ENCODE measurements at regions not wholly inside any gene's neighbourhood (a gene's known extent, or its start where the extent isn't known, plus 50 kb on each side); places are given as distances from the start of the nearest gene placed in this dataset.
"Not testable (repeated sequence)": the region's sequence is repeated elsewhere in the genome, so short reads cannot be mapped to it uniquely, and the experiment has no call there.

DNA sequence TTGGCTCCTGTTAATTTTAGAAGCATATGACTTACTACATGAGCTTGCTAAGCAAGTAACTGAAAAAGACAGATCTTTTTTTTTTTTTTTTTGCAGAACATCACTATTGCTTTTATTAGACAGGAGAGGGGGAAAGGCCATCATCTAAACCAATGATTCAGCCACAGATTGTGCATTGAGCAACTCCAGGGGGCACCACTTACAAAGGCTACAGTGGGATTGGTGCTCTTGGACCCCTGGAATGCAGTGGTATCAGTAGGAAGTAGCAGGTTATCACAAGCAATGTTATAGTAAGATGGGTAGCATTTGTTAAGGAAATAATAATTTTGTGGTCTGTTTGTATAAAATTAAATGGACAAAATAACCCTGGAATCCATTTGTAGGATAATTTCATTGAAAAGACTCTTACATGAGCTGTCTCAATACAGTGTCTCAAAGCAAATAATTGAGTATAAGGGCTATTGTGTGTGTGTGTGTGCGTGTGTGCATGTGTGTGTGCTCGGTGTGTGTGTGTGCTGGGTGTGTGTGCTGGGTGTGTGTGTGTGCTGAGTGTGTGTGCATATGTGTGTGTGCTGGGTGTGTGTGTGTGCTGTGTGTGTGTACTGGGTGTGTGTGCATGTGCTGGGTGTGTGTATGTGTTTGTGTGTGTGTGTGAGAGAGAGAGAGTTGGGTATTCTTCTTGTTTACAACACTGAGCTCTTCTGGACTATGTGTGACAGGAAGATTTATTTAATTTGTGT lies 296.3 kb downstream of the PCDH7 start:
- no peak for DNase-seq (ENCODE audit: low read depth)

DNA sequence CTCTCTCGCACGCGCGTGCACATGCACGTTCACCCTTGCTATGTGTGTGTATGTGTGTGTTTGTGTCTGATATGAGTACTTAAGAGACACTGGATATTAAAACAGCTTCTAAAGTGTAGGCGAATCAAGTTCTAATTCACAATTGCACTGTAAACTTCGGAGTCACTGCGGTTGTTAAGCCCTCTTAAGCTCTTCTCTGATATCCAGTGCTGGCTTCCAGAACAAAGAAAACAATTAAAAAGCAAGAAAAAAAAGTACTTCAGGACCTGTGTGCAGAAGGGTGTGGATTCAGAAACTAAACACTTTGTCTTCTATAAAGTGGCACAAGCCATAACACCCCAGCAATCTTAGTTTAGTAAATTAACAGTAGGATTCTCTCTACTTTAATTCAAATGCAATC lies 300.2 kb downstream of the PCDH7 start:
- no peak for DNase-seq (ENCODE audit: low read depth)

- no peak for DNase-seq (ENCODE audit: low read depth)
Measured at GRCh38 chr4:31021008-31021407, 300.8 kb downstream of the PCDH7 start.

DNA sequence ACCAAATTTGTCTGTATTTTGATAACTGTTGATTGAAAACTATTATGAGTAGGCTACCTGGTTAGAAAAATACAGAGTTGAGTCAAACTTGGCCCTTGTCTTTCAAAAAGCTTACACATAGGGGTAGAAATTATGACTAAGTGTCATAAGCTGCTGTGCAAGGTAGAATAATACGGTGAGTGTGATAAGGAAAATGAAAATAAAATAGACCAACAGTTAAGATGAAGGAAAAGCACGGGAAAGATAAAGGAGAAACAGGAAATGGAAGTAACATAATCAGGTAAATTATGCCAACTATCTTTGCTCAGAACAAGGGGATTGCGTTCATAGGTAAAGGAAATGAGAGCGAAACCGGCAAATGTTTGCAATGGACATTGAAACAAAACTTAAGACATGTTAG lies 302.5 kb downstream of the PCDH7 start:
- no peak for DNase-seq (ENCODE audit: low read depth)

- DNase-seq (ENCODE audit: low read depth), result no peak
Measured at GRCh38 chr4:31023109-31023508, 302.9 kb downstream of the PCDH7 start.

- DNase-seq (ENCODE audit: low read depth), result no peak
Measured at GRCh38 chr4:31023742-31024141, 303.6 kb downstream of the PCDH7 start.

DNA sequence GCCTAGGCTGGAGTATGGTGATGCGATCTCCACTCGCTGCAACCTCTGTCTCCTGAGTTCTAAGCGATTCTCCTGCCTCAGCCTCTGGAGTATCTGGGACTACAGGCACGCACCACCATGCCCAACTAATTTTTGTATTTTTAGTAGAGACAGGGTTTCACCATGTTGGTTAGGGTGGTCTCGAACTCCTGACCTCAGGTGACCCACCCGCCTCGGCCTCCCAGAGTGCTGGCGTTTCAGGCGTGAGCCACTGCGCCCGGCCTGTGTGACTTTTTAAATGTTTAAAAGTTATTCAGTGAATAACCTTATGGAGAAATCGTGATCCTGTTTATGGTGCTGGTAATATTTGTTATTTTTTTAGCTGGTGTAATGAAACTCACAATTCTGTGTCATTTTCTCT lies 304.6 kb downstream of the PCDH7 start:
- DNase-seq (ENCODE audit: low read depth), result not testable (repeated sequence)

- no peak for DNase-seq (ENCODE audit: low read depth)
Measured at GRCh38 chr4:31026256-31026655, 306.1 kb downstream of the PCDH7 start.

- DNase-seq (ENCODE audit: low read depth), result no peak
Measured at GRCh38 chr4:31034550-31034949, 314.4 kb downstream of the PCDH7 start.

DNA sequence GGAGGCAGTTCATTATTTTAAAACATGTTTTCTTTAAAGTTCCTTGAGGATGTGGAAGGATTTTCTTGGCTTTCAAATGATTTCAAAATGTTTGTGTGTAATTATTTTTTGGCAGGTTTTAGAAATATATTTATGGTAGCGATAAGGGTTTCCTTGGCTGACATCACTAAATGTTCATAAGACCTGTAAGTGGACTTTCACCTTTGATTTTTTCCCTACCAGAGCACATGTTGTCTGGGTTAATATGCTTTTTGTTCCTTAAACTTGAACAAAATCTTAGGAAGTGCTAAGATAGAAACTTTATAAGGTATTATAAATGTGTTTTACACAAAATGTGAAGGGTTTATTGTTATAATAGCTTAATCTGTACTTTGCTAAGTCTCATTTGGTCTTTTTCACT lies 315.6 kb downstream of the PCDH7 start:
- DNase-seq (ENCODE audit: low read depth), result no peak

DNA sequence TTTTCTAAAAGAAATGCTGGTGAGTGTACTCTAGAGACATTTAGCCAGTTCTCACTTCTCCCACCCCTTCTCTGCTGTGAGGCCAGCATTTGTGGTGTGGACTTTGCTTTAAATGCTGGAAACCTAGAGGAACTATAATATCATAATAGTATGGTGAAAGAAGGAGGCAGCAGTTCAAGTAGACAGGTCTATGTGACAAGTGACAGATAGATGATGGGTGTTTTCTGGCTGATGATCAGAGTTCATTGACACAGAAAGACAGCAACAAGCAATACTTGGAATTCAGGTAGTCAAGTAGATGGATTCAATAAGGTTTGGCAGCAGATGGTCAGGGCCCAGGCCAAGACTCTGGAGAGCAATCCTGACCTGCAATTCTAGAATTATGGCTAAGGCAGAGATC lies 317.5 kb downstream of the PCDH7 start:
- DNase-seq (ENCODE audit: low read depth), result no peak

DNA sequence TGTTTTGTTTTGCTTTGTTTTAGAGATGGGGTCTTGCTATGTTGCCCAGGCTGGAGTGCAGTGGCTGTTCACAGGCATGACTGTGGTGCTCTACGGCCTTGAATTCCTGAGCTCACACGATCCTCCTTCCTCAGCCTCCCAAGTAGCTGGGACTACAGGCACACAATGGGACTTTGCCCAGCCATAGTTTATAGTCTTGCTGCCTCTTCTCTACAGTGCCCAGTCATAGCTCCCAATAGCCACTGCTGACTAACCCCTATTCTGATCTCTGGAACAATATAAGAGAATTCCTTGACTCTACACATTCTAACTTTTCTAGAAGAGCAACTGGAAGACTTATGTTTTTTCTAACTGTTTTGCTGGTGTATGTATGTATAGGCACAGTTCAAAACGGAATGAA lies 319.2 kb downstream of the PCDH7 start:
- no peak for DNase-seq (ENCODE audit: low read depth)

GRCh38 chr4:31040106-31040505 lies 319.9 kb downstream of the PCDH7 start:
- no peak for DNase-seq (ENCODE audit: low read depth)

DNA sequence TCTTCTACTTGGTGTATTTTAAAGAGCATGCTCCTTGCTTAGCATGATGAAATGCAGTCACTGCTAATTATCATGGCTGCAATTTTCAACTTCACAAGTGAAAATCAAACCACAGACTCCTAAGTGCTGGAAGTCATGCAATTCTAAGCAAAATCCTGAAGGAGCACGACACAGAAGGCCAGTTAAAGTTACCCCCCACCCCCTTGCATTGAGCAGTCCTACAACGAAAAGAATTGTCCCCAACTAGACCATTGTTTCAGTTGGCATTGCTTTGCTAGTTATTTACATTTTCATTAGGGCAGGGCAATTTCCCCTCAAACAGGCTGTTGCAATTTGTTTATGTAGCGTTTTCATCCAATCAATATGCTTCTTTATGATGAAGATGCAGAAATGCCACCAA lies 321.2 kb downstream of the PCDH7 start:
- DNase-seq (ENCODE audit: low read depth), result no peak

DNA sequence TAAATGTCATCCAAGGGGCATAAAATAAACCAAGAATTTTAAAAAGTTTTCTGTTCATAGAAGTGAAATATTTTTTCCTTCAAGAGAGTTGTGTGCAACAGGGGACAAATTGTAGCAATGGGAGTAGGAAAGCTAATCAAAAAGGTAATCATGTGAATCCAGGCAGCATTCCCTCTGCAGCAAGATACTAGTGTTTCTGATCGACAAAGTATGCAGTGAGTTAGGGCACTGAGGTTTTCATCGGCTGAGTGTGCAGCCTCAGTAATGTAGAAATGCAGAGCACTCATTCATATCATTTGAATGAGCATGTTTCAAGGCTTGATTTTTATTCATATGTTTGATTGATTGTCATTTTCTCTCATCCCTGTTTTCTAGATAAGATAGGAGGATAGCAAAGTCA lies 321.7 kb downstream of the PCDH7 start:
- DNase-seq (ENCODE audit: low read depth), result no peak

DNA sequence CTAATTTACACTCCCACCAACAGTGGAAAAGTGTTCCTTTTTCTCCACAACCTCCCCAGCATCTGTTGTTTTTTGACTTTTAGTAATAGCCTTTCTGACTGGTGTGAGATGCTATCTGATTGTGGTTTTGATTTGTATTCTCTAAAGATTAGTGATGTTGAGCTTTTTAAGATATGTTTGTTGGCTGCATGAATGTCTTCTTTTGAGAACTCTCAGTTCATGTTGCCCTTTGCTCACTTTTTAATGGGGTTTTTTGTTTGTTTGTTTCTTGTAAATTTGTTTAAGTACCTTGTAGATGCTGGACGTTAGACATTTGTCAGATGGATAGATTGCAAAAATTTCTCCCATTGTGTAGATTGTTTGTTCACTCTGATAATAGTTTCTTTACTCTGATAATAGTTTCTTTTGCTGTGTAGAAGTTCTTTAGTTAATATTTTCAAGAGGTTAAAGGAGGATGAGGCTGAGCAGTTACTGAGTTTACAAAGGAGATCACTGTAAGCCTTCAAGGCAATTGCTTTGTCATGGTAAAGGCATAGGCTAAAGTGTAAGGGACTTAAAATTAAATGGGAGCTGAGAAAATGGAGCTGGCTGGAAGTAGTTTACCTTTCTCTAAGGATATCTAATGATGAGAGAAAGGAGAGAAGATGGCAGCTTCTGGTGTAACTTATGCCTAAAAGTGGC lies 323.4 kb downstream of the PCDH7 start:
- DNase-seq (ENCODE audit: low read depth), result no peak

DNA sequence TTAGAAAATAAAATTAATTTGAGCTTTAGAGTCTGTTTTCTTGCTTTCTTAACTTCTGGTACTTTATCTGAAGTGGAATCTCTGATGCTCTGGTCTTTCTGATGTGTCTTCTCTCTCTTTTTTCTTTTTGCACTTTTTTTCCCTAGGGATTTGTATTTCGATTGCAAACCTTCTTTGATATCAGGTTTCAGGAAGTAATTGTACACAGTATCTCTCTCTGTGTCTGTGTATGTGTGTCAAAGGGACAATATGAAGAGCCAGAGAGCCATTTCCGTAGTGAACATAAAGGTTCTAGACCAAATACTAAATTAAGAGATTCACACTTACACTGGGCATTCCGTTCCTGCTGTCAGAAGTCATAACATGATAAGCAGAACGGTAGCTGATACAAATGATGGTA lies 325.0 kb downstream of the PCDH7 start:
- DNase-seq (ENCODE audit: low read depth), result no peak

DNA sequence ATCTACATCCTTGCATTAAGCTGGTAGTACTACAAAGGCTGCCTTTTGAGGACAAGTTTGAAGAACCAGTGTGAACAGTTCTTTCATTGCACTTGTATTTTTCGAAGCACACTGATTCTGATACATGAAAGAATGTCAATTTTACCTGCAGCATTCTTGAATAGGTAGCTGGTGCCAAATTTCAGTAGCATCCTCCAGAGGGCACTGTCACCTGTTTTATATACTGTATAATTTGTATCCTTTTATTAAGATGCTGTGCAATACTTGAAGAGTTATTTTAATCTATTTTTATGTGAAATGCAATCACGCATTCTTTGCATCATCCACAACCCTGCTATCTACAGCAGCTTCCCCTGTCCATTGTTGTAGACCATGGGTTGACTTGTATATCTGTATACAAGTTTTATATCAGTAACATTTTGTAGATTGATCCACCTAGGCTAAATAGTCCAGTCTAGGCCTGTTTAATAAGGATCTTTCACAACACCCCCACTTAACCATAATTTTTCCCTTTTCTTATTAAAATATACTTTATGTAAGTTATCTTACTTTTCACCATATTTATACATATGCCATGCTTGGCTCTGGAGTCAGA lies 325.7 kb downstream of the PCDH7 start:
- DNase-seq (ENCODE audit: low read depth), result no peak

- no peak for DNase-seq (ENCODE audit: low read depth)
Measured at GRCh38 chr4:31051151-31051550, 331.0 kb downstream of the PCDH7 start.

DNA sequence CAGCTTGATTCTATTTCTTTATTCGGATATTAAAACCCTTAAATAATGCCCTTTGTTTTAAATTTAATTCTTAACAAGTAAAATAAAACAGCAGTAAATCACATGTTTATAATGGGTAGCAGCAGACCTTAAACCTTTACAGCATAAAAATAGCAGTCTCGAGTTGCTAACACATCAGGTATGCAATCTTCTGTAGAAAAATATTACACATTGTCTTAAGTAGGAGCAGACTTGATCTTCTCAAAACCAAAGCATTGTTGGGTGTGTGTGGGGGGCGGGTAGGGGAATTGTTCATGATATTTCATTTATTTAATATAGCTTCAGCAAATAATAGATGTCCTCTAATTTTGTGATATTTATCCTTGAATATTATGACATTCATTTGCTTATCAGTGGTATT lies 331.4 kb downstream of the PCDH7 start:
- no peak for DNase-seq (ENCODE audit: low read depth)

DNA sequence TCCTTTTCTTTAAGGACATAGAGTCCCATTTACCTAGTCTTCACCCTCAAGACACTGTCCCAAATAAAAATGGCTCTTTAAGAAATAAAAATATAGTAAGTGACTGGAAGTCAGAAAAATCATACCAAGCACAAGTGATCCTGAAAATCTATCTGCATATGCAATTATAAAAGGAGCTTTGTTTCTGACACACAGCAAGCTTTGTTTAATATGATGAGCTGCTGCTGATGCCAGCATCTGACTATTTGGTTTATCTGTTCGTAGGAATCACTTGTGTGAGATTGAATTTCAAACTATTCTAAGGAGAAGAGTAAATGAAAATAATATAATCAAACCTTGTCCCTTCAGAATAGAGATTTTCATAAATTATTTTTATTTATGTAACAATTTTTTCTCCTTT lies 332.4 kb downstream of the PCDH7 start:
- no peak for DNase-seq (ENCODE audit: low read depth)

DNA sequence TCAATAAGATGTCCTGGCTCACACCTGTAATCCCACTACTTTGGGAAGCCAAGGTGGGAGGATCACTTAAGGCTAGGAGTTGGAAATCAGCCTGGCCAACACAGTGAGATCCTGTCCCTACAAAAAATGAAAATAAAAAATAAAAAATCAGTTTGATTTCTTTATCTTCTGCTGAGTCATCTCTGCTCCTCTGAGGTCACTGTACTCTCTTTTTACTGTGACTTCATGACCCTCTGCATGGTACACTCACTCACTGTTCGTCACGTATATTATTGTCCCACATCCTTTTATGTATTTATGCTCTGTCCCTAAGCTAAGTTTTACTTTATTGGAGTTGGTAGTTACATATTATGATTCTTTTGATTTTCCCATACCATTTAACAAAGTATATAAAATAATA lies 333.3 kb downstream of the PCDH7 start:
- no peak for DNase-seq (ENCODE audit: low read depth)

DNA sequence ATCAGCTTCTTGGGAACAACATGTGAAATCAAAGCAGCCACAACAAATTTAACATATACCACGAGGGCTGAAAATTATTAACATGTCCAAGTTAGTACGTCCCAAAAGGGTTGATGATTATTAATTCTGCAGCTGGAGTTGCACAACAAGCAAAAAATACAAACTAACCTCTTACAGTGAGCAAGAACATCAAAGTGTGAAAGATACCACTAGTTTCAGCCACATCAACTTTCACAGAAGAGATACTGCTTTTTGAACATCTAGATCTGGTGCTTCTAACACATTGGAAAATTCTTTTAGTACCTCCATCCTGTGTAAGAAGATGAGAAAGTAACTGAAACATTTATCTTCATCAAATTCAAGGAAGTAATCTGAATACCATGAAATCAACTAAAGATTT lies 334.1 kb downstream of the PCDH7 start:
- no peak for DNase-seq (ENCODE audit: low read depth)

DNA sequence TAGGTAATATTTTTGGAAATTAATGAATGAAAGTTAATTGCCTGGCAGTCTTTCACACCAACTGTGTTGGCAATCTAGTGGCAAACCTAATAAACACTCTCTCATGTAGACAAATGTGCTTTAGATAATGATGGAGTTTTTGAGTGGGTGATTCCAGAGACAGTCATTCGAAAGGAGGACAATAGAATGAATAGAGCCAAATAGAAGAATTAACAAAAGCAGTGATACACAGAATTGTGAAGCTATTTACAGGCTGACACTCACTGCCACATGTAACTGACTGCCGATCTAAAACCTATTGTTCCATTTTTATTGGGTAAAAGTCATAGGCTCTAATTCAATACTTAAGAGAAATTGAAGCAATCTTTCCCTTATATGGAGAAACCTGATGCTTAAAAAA lies 338.5 kb downstream of the PCDH7 start:
- DNase-seq (ENCODE audit: low read depth), result no peak

All from stromal cell of bone marrow (primary cell).